Stomach (tissue), 4 donors: ENCODE measurements at regions not wholly inside any gene's neighbourhood (a gene's known extent, or its start where the extent isn't known, plus 50 kb on each side); places are given as distances from the start of the nearest gene placed in this dataset.

Experiments used
- EP300 ChIP-seq: sonication (generic); formaldehyde crosslinking; IDR thresholded peaks from one replicate; pipeline ENCODE4 v1.6.1; 2017; ENCODE audit warnings: antibody characterized with exemption
- POLR2A ChIP-seq, 4 donors: fragments of 450-650 bp; IDR thresholded peaks; one replicate each; pipeline ENCODE4 v1.6.1; 2016; ENCODE audit warnings: antibody characterized with exemption in 4 of 4, control low read depth in 2 of 4, mild to moderate bottlenecking in 1 of 4, moderate library complexity in 1 of 4
- POLR2AphosphoS5 ChIP-seq, 3 donors: sonication (generic); formaldehyde crosslinking; IDR thresholded peaks; one replicate each; pipeline ENCODE4 v1.6.1; 2016; ENCODE audit warnings: antibody characterized with exemption in 3 of 3
- TF ChIP-seq, protein P1 (sequence below), 7 experiments: fragments of 450-650 bp in 4 of 7; fragments of 200-600 bp in 3 of 7; sonication (generic) in 3 of 7; IDR thresholded peaks; one replicate each; pipeline ENCODE4 v1.5.1; 2016 to 2019; ENCODE audit warnings: antibody characterized with exemption in 7 of 7, control low read depth in 2 of 7, mild to moderate bottlenecking in 1 of 7

DNA sequence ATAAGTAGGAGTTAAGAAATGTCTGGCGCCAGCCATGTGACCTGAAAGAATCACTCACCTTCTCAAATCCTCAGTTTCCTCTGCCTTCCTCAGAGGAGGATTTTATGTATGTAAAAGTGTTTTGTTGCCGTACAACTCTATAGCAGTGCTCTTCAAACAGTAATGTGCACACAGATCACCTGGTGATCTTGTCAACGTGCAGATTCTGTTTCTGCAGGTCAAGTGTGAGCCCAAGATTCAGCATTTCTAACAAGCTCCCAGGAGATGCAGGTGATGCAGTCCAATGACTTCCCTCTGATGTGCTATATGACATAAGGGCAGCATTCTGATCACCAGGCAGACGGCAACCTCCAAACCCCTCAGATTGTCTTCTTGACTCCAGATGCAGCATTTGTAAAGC lies 83.7 kb downstream of the CDC7 start:
- TF ChIP-seq, protein P1, sequence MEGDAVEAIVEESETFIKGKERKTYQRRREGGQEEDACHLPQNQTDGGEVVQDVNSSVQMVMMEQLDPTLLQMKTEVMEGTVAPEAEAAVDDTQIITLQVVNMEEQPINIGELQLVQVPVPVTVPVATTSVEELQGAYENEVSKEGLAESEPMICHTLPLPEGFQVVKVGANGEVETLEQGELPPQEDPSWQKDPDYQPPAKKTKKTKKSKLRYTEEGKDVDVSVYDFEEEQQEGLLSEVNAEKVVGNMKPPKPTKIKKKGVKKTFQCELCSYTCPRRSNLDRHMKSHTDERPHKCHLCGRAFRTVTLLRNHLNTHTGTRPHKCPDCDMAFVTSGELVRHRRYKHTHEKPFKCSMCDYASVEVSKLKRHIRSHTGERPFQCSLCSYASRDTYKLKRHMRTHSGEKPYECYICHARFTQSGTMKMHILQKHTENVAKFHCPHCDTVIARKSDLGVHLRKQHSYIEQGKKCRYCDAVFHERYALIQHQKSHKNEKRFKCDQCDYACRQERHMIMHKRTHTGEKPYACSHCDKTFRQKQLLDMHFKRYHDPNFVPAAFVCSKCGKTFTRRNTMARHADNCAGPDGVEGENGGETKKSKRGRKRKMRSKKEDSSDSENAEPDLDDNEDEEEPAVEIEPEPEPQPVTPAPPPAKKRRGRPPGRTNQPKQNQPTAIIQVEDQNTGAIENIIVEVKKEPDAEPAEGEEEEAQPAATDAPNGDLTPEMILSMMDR (IDR thresholded peaks at IDR 0.05), result no peak
- TF ChIP-seq POLR2A (IDR thresholded peaks at IDR 0.05) (no peak), POLR2AphosphoS5 (IDR thresholded peaks at IDR 0.05) (no peak), EP300 (no peak)
